ENCODE measurements at regions not wholly inside any gene's neighbourhood (a gene's known extent, or its start where the extent isn't known, plus 50 kb on each side); places are given as distances from the start of the nearest gene placed in this dataset.
"Not testable (repeated sequence)": the region's sequence is repeated elsewhere in the genome, so short reads cannot be mapped to it uniquely, and the experiment has no call there.

- no peak for DNase-seq
Measured at GRCh38 chr2:56519806-56520205, 336.0 kb downstream of the CCDC85A start.

- peak; percentile 90 for DNase-seq
Measured at GRCh38 chr2:56522605-56523089, 338.9 kb downstream of the CCDC85A start.

GRCh38 chr2:56523816-56524215 lies 340.0 kb downstream of the CCDC85A start:
- no peak for DNase-seq

DNA sequence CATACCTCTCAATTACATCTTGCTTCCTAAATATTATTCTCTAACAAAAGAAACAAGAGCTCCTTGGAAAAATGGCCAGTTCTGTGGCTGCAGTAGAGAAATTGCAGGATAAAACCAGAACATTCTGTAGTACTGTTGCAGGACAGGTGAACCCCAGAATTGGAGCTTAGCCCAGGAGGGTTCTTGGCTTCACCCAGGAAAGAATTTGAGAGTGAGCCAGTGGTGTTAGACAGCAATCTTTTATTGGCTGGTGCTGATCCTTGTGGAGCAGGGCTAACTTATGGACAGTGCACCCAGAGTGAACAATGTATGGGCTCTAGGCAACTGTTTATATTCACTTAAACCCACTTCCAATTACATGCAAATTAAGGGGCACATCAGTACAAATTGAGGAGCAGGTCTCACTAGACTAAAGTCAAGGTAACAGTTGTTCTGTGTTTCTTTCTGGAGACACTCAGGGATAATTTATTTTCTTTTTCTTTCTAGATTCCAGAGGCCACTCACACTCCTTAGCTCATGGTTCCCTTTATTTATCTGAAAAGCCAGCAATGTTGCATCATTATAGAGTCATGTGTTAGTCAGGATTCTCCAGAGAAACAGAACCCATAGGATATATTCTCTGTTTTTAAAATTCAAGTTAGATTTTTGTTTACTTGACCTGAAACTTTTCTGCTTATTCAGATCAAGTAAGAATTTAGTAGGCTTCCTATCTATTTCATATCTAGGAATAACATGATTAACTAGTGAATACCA lies 348.1 kb downstream of the CCDC85A start:
- no peak for DNase-seq

GRCh38 chr2:56534321-56534720 lies 350.5 kb downstream of the CCDC85A start:
- no peak for DNase-seq

DNA sequence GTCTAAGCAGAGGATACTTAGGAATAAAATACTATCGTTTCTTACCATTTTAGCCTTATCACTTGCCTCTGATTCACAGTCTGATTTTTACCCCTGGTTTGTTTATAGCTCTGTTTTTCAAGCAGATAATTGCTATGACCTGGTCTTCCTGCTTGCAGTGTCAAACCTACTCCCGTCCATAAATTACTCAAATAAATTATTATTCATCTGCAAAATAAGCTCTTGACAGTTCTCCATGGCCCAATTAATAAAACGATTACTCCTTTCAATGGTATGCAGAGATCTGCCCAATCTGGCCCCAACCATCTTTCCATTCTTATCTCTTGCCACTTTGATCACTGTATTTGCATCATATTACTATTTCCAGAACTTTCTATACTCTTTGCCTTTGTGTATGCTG lies 354.0 kb downstream of the CCDC85A start:
- no peak for DNase-seq

GRCh38 chr2:56539618-56540017 lies 355.8 kb downstream of the CCDC85A start:
- no peak for DNase-seq

DNA sequence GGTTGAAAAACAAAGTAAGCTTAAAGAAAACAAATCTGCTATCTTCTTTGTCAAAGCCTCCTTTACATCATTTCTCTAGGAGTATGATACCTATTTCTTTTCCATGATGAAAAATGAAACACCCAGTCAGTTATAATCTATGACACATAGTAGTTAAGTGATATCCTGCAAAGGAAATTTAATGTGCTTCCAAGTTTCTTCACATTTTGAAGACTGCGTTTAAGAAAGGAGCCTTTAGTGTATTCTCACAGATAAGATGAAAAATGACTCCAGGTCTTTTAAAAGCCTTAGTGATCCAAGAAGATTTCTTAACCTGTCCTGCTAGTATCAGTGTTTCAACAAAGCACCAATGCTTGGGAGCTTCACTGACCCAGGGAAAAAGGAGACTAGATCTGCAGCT lies 356.7 kb downstream of the CCDC85A start:
- no peak for DNase-seq

GRCh38 chr2:56540916-56541315 lies 357.1 kb downstream of the CCDC85A start:
- DNase-seq: no peak

DNA sequence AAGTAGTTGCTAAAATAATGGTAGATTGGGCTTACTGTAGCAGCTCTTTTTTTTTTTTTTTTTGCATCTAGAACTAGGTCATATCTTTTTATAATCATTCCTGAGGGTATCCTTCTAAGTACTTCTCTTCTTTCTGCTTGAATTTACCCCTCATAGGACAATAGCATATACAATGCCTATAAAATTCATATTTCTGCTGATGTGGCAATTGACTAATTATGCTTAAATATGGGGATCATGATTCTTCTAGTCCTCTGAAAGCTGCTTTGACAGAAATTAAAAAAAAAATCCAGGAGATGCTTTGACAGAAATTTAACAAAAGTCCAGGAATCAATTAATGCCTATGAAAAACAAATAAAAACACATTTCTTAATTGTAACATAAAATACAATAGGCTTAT lies 358.4 kb downstream of the CCDC85A start:
- DNase-seq: no peak

DNA sequence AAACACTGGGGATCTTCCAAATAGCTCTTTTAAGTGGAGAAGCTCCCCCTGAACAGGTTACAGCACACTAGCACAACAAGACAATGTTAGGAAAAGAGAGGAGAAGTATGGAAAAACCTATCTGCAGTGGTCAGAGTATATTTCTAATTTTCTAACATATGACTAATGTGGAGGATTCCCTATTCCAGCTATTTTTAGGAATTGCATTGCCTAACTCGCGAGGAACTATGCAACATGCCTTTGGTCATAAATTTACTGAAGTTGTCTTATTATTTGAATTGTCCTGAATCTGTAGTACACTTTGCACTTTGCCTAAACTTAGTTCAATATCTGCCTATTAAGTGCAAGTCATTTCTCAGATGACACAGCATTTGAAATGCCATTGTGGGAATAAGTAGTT lies 381.4 kb downstream of the CCDC85A start:
- DNase-seq: no peak

DNA sequence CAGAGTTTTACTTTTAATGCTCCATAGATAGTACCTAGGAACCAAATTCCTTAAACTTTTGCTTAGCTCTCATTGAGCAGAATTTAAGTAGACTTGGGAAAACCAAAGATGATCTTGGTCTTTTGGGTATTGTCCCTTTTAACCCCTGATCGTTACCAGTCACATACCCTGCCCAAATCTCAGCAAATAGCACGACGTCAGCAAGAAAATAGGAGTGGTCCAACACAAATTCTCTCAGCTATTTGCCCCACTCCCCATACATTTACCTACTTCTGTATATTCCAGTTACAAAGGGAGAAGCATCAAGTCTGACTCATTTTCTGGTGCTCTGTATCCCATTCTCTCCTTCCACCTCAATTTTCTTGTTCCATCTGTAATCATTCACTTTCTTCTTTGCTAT lies 387.3 kb downstream of the CCDC85A start:
- no peak for DNase-seq

DNA sequence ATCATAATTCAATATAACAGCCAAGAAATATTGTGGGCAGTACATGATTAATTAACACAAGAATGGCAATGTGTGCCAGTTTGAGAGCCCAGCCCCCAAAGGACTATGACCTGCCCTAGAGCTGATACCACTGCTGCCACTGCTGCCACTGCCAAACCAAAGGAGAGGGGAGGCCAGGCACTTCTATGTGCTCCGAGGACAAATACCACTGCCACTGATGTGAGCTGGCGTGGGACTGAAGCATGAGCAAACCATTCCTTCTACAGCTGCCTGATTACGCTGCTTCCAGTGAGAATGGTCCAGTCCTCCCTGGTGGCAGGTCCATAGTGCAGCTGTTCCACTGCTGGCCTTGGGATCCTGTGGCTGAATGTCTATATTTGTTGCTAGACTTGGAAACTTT lies 392.2 kb downstream of the CCDC85A start:
- no peak for DNase-seq

DNA sequence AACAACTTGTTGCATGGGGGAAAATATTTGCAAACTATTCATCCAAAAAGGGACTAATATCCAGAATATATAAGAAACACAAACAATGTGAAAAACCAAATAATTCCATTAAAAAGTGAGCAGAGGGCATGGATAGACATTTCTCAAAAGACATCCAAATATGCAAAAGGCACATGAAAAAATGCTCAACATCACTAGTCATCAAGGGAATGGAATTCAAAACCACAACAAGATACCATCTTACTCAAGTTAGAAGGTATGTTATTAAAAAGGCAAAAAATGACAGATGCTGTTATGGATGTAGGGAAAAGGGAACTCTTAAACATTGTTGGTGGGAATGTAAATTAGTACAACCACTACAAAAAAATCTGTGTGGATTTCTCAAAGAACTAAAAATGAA lies 396.5 kb downstream of the CCDC85A start:
- no peak for DNase-seq

GRCh38 chr2:56582570-56582969 lies 398.8 kb downstream of the CCDC85A start:
- DNase-seq: no peak

- no peak for DNase-seq
Measured at GRCh38 chr2:56583796-56584315, 400.1 kb downstream of the CCDC85A start.

GRCh38 chr2:56587456-56587855 lies 403.7 kb downstream of the CCDC85A start:
- DNase-seq: no peak

DNA sequence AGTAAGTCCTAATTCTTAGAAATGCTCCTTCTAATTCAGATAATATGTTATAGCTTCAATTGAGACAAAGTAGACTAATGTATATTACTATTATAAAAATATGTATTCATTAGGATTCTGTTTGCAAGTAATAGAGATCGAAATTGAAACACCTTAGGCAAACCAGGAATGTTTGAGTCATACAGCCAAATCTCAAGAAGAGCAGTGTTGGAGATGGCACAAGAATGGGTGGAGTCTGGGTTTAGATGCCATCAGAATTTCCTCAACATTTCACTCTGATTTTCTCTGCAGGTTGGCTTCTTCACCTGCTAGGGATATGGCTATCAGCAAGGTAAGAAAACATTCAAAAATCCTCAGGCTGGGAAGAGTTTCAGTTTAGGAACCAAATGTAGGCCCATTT lies 405.4 kb downstream of the CCDC85A start:
- DNase-seq: no peak

DNA sequence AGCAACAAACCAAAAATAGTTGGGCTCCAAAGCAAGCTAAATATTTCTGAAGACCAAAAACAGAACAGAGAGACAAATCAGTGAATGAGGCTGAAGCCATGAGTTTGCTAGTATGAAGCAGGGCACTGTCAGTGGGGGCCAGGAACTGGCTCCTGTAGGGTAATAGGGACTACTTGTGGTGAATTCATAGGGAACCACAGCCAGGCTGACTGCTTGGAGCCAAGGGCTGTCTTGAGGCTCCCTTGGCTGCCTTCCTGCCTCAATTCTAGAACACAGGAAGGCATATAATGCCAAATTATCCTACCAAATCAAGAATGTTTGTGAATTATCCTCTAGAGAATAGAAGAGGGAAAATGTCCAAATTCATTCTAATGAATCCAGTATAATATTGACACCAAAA lies 406.0 kb downstream of the CCDC85A start:
- DNase-seq: no peak

GRCh38 chr2:56590611-56591010 lies 406.8 kb downstream of the CCDC85A start:
- no peak for DNase-seq

- DNase-seq: not testable (repeated sequence)
Measured at GRCh38 chr2:56606086-56606485, 422.3 kb downstream of the CCDC85A start.

GRCh38 chr2:56613254-56613653 lies 429.5 kb downstream of the CCDC85A start:
- no peak for DNase-seq

- no peak for DNase-seq
Measured at GRCh38 chr2:56613920-56614319, 430.1 kb downstream of the CCDC85A start.

GRCh38 chr2:56615760-56616159 lies 432.0 kb downstream of the CCDC85A start:
- no peak for DNase-seq

GRCh38 chr2:56624181-56624580 lies 440.4 kb downstream of the CCDC85A start:
- no peak for DNase-seq

Measured in NCI-H510A treated with DMSO at 0.1 percent for 48 hours (cell line).